PC-3 (cell line): ENCODE measurements at regions not wholly inside any gene's neighbourhood (a gene's known extent, or its start where the extent isn't known, plus 50 kb on each side); places are given as distances from the start of the nearest gene placed in this dataset.
"Not testable (repeated sequence)": the region's sequence is repeated elsewhere in the genome, so short reads cannot be mapped to it uniquely, and the experiment has no call there.

ENCODE experiments used
- ATAC-seq: fragments of 200-7000 bp; cut with Tn5 transposase; 2 replicates; pipeline ENCODE4 v1.9.1; 2020; ENCODE audit warnings: mild to moderate bottlenecking, moderate library complexity
- BruUV-seq: library from RNA; stranded (reverse); fragments of 400-500 nt; replicated peaks from 2 replicates; lab custom pipeline; 2021; lab: Mats Ljungman, UMichigan
- CTCF ChIA-PET: fragments of 300-600 bp; sonication (Branson Sonifier 250); formaldehyde crosslinking; loops from one replicate; lab custom pipeline; 2022; ENCODE audit warnings: antibody characterized with exemption; lab: Charles Lee
- POLR2A ChIA-PET: fragments of 300-600 bp; sonication (Branson Sonifier 250); formaldehyde crosslinking; loops from one replicate; lab custom pipeline; 2022; ENCODE audit warnings: antibody characterized with exemption; ENCODE audit not compliant: unreplicated experiment; lab: Charles Lee
- DNase-seq: peaks from one replicate; pipeline ENCODE4 v3.0.0-alpha.2; 2015
- H2AFZ ChIP-seq: fragments of 300-600 bp; sonication (generic); 2 replicates; pipeline ENCODE4 v1.6.0; 2016; ENCODE audit warnings: antibody characterized with exemption, low read length
- H3F3A ChIP-seq: fragments of 300-600 bp; sonication (generic); one replicate; pipeline ENCODE4 v1.6.0; 2017; ENCODE audit warnings: antibody characterized with exemption, low read length, control low read depth, mild to moderate bottlenecking; ENCODE audit not compliant: unreplicated experiment
- H3K27ac ChIP-seq: fragments of 300-600 bp; sonication (generic); 2 replicates; pipeline ENCODE4 v1.5.1; 2016; ENCODE audit warnings: mild to moderate bottlenecking, low read length
- H3K27me3 ChIP-seq: fragments of 300-600 bp; sonication (generic); 2 replicates; pipeline ENCODE4 v1.6.1; 2016; ENCODE audit warnings: low read length, mixed read lengths
- H3K36me3 ChIP-seq: fragments of 300-600 bp; sonication (generic); 2 replicates; pipeline ENCODE4 v1.6.1; 2016; ENCODE audit warnings: low read depth, mixed run types, low read length, mixed read lengths
- H3K4me1 ChIP-seq: fragments of 300-600 bp; sonication (generic); 2 replicates; pipeline ENCODE4 v1.5.1; 2016; ENCODE audit warnings: low read length; ENCODE audit not compliant: insufficient read depth
- H3K4me2 ChIP-seq: fragments of 300-600 bp; sonication (generic); 2 replicates; pipeline ENCODE4 v1.6.0; 2016; ENCODE audit warnings: low read length
- H3K4me3 ChIP-seq: fragments of 300-600 bp; sonication (generic); 2 replicates; pipeline ENCODE4 v1.5.1; 2016; ENCODE audit warnings: mild to moderate bottlenecking, low read length, mixed read lengths
- H3K79me2 ChIP-seq: fragments of 300-600 bp; sonication (generic); 2 replicates; pipeline ENCODE4 v1.6.1; 2017; ENCODE audit warnings: low read length, mixed read lengths
- H3K9ac ChIP-seq: fragments of 300-600 bp; sonication (generic); 2 replicates; pipeline ENCODE4 v1.6.0; 2016; ENCODE audit warnings: mild to moderate bottlenecking, low read length
- H3K9me2 ChIP-seq: fragments of 300-600 bp; sonication (generic); replicated peaks from 2 replicates; pipeline ENCODE4 v1.6.1; 2016; ENCODE audit warnings: mixed run types, low read length, mixed read lengths
- H3K9me3 ChIP-seq: fragments of 300-600 bp; sonication (generic); 2 replicates; pipeline ENCODE4 v1.6.1; 2016; ENCODE audit warnings: low read length, mixed read lengths
- H4K20me1 ChIP-seq: fragments of 300-600 bp; sonication (generic); 2 replicates; pipeline ENCODE4 v1.6.1; 2016; ENCODE audit warnings: low read length, mixed read lengths
- EZH2 ChIP-seq: fragments of 300-600 bp; sonication (generic); IDR thresholded peaks from one replicate; pipeline ENCODE4 v1.6.1; 2017; ENCODE audit warnings: antibody characterized with exemption, mild to moderate bottlenecking, low read length; ENCODE audit not compliant: unreplicated experiment
- EZH2phosphoT487 ChIP-seq: fragments of 300-600 bp; sonication (generic); IDR thresholded peaks from 2 replicates; pipeline ENCODE4 v1.6.1; 2018; ENCODE audit warnings: mild to moderate bottlenecking, antibody characterized with exemption, low read length, borderline replicate concordance
- intact Hi-C: fragments of 100-400 bp; cut with micrococcal nuclease; formaldehyde crosslinking; loops from 2 replicates; pipeline ENCODE4 v1.9.0; 2023
- TF ChIP-seq, protein P1 (sequence below): fragments of 300-600 bp; sonication (generic); conservative IDR thresholded peaks from 2 replicates; pipeline ENCODE4 v1.5.1; 2017; ENCODE audit warnings: antibody characterized with exemption, low read depth, mild to moderate bottlenecking, low read length

GRCh38 chr9:22189471-22189870 is 180.4 kb upstream of the CDKN2B start:
- no peaks in the 10 kb centered on the region for H3F3A ChIP-seq
- DNase-seq (no peak), ATAC-seq (no peak)
- H2AFZ ChIP-seq = no peak overlapping the region
- ChIA-PET POLR2A (no interaction called here), CTCF (no interaction called here)
- no peaks in the 10 kb centered on the region for H4K20me1 ChIP-seq
- H3K79me2 ChIP-seq = no peaks in the 10 kb centered on the region
- no TSS peak for BruUV-seq
- H3K4me3 ChIP-seq = no peak overlapping the region
- no peaks in the 10 kb centered on the region for H3K9me3 ChIP-seq
- no peaks in the 10 kb centered on the region for H3K9me2 ChIP-seq
- no peaks in the 10 kb centered on the region for H3K27me3 ChIP-seq
- TF ChIP-seq, protein P1, sequence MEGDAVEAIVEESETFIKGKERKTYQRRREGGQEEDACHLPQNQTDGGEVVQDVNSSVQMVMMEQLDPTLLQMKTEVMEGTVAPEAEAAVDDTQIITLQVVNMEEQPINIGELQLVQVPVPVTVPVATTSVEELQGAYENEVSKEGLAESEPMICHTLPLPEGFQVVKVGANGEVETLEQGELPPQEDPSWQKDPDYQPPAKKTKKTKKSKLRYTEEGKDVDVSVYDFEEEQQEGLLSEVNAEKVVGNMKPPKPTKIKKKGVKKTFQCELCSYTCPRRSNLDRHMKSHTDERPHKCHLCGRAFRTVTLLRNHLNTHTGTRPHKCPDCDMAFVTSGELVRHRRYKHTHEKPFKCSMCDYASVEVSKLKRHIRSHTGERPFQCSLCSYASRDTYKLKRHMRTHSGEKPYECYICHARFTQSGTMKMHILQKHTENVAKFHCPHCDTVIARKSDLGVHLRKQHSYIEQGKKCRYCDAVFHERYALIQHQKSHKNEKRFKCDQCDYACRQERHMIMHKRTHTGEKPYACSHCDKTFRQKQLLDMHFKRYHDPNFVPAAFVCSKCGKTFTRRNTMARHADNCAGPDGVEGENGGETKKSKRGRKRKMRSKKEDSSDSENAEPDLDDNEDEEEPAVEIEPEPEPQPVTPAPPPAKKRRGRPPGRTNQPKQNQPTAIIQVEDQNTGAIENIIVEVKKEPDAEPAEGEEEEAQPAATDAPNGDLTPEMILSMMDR = no peak
- TF ChIP-seq EZH2phosphoT487 (no peak), EZH2 (no peak)
- H3K27ac ChIP-seq = no peak overlapping the region
- no peak overlapping the region for H3K4me2 ChIP-seq
- intact Hi-C loops = no loop called here
- H3K36me3 ChIP-seq = no peaks in the 10 kb centered on the region
- H3K9ac ChIP-seq = no peak overlapping the region
- no peaks in the 10 kb centered on the region for H3K4me1 ChIP-seq

DNA sequence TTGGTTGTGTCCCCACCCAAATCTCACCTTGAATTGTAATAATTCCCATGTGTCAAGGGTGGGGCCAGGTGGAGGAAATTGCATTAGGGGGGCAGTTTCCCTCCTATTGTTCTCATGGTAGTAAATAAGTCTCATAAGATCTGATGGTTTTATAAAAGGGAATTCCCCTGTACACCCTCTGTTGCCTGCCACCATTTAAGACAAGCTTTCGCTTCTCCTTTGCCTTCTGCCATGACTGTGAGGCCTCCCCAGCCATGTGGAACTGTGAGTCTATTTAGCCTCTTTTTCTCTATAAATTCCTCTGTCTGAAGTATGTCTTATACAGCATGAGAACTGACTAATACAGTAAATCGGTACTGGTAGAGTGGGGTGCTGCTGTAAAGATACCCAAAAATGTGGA is 187.9 kb upstream of the CDKN2B start:
- POLR2A ChIA-PET, H3K27me3 ChIP-seq, H3K36me3 ChIP-seq, H3F3A ChIP-seq, H3K4me1 ChIP-seq, CTCF ChIA-PET, H3K9ac ChIP-seq, H4K20me1 ChIP-seq, H3K27ac ChIP-seq, intact Hi-C loops, ATAC-seq, DNase-seq, H3K4me2 ChIP-seq, H3K4me3 ChIP-seq, H3K9me3 ChIP-seq, H3K9me2 ChIP-seq, H2AFZ ChIP-seq, BruUV-seq, H3K79me2 ChIP-seq: not testable (repeated sequence)

DNA sequence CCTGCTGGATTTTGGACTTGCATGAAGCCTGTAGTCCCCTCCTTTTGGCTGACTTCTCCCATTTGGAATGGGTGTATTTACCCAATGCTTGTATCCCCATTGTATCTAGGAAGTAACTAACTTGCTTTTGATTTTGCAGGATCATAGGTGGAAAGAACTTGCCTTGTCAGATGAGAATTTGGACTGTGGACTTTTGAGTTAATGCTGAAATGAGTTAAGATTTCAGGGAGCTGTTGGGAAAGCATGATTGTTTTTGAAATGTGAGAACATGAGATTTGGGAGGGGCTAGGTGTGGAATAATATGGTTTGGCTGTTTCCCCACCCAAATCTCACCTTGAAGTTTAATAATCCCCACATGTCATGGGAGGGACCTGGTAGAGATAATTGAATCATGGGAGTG is 189.6 kb upstream of the CDKN2B start:
- no peaks in the 10 kb centered on the region for H3K36me3 ChIP-seq
- H3K4me3 ChIP-seq = no peak overlapping the region
- no peak overlapping the region for H3K9ac ChIP-seq
- ATAC-seq (no peak), DNase-seq (no peak)
- intact Hi-C loops = no loop called here
- BruUV-seq = no TSS peak
- no peaks in the 10 kb centered on the region for H3K9me3 ChIP-seq
- no peak for TF ChIP-seq EZH2phosphoT487
- H3K27me3 ChIP-seq = no peaks in the 10 kb centered on the region
- ChIA-PET CTCF (no interaction called here), POLR2A (no interaction called here)
- no peak overlapping the region for H3K27ac ChIP-seq
- no peaks in the 10 kb centered on the region for H3K79me2 ChIP-seq
- H3F3A ChIP-seq = no peaks in the 10 kb centered on the region
- peaks cover 9% of the 10 kb centered on the region; the same call in 1 of the 2 replicates for H3K4me1 ChIP-seq
- no peak overlapping the region for H3K4me2 ChIP-seq
- H4K20me1 ChIP-seq = no peaks in the 10 kb centered on the region
- no peaks in the 10 kb centered on the region for H3K9me2 ChIP-seq
- no peak overlapping the region for H2AFZ ChIP-seq

GRCh38 chr9:22201256-22201655 is 192.2 kb upstream of the CDKN2B start:
- POLR2A ChIA-PET = no interaction called here
- ATAC-seq = no peak

More at GRCh38 chr9:22201256-22201655, 192.2 kb upstream of the CDKN2B start:
- Histone ChIP-seq H4K20me1 (no peaks in the 10 kb centered on the region), H3K79me2 (no peaks in the 10 kb centered on the region), H3K36me3 (no peaks in the 10 kb centered on the region), H3K4me2 (no peak overlapping the region), H3K9me3 (no peaks in the 10 kb centered on the region), H3K27me3 (no peaks in the 10 kb centered on the region), H3K4me3 (no peak overlapping the region), H3K27ac (no peak overlapping the region), H3F3A (no peaks in the 10 kb centered on the region), H3K9ac (no peak overlapping the region), H3K9me2 (no peaks in the 10 kb centered on the region), H3K4me1 (peaks cover 9% of the 10 kb centered on the region; the same call in 1 of the 2 replicates), H2AFZ (no peak overlapping the region)
- intact Hi-C loops = no loop called here
- no TSS peak for BruUV-seq
- no peak for DNase-seq
- CTCF ChIA-PET = no interaction called here
- TF ChIP-seq, protein P1 = no peak
- no peak for TF ChIP-seq EZH2phosphoT487
- no peak for TF ChIP-seq EZH2
